ENCODE measurements at regions not wholly inside any gene's neighbourhood (a gene's known extent, or its start where the extent isn't known, plus 50 kb on each side); places are given as distances from the start of the nearest gene placed in this dataset.
A peak's percentile ranks its signal among the peaks of the same experiment; 100 is the strongest.

DNA sequence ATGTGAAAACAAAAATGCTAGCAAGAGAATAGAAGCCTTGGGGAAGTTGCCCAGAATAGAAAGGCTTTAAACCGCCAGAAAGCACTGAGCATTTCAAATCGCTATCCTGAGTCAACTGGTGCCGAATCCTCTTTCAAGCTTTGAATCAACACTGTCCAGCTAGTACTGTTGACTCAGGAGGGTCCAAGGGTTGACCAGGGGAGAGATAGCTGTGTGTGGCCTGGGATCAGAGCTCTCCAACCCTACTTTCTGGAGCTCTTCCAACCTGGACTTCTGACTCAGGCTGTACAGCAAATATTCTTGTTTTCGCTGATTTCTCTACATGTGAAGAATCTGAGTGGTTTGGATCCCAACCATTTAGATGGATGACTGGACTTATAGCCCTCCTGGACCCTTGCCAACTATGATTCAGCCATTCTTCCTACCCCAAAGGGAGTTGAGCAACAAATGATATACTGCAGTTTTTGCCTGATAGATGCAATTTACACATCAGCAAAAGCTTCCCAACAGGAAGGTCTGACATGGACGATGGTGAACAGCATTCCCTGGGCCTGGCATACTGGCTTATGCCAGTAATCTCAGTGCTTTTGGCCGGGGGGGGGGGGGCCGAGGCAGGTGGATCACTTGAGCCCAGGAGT, 154.0 kb upstream of the SDK2 start (continued):
- TF ChIP-seq, protein P1, sequence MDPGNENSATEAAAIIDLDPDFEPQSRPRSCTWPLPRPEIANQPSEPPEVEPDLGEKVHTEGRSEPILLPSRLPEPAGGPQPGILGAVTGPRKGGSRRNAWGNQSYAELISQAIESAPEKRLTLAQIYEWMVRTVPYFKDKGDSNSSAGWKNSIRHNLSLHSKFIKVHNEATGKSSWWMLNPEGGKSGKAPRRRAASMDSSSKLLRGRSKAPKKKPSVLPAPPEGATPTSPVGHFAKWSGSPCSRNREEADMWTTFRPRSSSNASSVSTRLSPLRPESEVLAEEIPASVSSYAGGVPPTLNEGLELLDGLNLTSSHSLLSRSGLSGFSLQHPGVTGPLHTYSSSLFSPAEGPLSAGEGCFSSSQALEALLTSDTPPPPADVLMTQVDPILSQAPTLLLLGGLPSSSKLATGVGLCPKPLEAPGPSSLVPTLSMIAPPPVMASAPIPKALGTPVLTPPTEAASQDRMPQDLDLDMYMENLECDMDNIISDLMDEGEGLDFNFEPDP (CRISPR knock-in tag; conservative IDR thresholded peaks at IDR 0.05): no peak
- TF ChIP-seq USF2 (IDR thresholded peaks at IDR 0.05; ENCODE audit: low read depth, low read length) (no peak), USF2 (CRISPR knock-in tag; IDR thresholded peaks at IDR 0.05; ENCODE audit: borderline replicate concordance) (no peak), KLF9 (CRISPR knock-in tag; IDR thresholded peaks at IDR 0.05; ENCODE audit: low read depth) (no peak), ZNF773 (CRISPR knock-in tag; IDR thresholded peaks at IDR 0.05; ENCODE audit: borderline replicate concordance) (no peak), ZNF143 (CRISPR knock-in tag; IDR thresholded peaks at IDR 0.05) (peak; percentile 50; the same call in 1 of the 2 replicates), PTBP1 (IDR thresholded peaks at IDR 0.05; ENCODE audit: low read depth, low read length, poor library complexity, severe bottlenecking) (no peak), TAF1 (CRISPR knock-in tag; IDR thresholded peaks at IDR 0.05) (0 out of 2 replicates have a peak, but pooled peaks have one; percentile 17), ZNF790 (CRISPR knock-in tag; IDR thresholded peaks at IDR 0.05; ENCODE audit: borderline replicate concordance) (peak; percentile 87; the same call in 1 of the 2 replicates), ZNF317 (CRISPR knock-in tag; IDR thresholded peaks at IDR 0.05) (no peak), ZNF883 (CRISPR knock-in tag; IDR thresholded peaks at IDR 0.05; ENCODE audit: not compliant biosample characterization) (no peak), ONECUT2 (CRISPR knock-in tag; IDR thresholded peaks at IDR 0.05) (0 out of 2 replicates have a peak, but pooled peaks have one; percentile 35)
- TF ChIP-seq, protein P2, sequence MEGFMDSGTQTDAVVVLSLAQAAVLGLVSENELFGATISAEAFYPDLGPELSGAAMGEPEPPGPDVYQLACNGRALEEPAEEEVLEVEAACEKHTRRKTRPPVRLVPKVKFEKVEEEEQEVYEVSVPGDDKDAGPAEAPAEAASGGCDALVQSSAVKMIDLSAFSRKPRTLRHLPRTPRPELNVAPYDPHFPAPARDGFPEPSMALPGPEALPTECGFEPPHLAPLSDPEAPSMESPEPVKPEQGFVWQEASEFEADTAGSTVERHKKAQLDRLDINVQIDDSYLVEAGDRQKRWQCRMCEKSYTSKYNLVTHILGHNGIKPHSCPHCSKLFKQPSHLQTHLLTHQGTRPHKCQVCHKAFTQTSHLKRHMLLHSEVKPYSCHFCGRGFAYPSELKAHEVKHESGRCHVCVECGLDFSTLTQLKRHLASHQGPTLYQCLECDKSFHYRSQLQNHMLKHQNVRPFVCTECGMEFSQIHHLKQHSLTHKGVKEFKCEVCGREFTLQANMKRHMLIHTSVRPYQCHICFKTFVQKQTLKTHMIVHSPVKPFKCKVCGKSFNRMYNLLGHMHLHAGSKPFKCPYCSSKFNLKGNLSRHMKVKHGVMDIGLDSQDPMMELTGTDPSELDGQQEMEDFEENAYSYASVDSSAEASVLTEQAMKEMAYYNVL (CRISPR knock-in tag; IDR thresholded peaks at IDR 0.05; ENCODE audit: borderline replicate concordance): peak; percentile 97
- TF ChIP-seq, protein P3, sequence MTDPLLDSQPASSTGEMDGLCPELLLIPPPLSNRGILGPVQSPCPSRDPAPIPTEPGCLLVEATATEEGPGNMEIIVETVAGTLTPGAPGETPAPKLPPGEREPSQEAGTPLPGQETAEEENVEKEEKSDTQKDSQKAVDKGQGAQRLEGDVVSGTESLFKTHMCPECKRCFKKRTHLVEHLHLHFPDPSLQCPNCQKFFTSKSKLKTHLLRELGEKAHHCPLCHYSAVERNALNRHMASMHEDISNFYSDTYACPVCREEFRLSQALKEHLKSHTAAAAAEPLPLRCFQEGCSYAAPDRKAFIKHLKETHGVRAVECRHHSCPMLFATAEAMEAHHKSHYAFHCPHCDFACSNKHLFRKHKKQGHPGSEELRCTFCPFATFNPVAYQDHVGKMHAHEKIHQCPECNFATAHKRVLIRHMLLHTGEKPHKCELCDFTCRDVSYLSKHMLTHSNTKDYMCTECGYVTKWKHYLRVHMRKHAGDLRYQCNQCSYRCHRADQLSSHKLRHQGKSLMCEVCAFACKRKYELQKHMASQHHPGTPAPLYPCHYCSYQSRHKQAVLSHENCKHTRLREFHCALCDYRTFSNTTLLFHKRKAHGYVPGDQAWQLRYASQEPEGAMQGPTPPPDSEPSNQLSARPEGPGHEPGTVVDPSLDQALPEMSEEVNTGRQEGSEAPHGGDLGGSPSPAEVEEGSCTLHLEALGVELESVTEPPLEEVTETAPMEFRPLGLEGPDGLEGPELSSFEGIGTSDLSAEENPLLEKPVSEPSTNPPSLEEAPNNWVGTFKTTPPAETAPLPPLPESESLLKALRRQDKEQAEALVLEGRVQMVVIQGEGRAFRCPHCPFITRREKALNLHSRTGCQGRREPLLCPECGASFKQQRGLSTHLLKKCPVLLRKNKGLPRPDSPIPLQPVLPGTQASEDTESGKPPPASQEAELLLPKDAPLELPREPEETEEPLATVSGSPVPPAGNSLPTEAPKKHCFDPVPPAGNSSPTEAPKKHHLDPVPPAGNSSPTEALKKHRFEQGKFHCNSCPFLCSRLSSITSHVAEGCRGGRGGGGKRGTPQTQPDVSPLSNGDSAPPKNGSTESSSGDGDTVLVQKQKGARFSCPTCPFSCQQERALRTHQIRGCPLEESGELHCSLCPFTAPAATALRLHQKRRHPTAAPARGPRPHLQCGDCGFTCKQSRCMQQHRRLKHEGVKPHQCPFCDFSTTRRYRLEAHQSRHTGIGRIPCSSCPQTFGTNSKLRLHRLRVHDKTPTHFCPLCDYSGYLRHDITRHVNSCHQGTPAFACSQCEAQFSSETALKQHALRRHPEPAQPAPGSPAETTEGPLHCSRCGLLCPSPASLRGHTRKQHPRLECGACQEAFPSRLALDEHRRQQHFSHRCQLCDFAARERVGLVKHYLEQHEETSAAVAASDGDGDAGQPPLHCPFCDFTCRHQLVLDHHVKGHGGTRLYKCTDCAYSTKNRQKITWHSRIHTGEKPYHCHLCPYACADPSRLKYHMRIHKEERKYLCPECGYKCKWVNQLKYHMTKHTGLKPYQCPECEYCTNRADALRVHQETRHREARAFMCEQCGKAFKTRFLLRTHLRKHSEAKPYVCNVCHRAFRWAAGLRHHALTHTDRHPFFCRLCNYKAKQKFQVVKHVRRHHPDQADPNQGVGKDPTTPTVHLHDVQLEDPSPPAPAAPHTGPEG (CRISPR knock-in tag; IDR thresholded peaks at IDR 0.05): 0 out of 2 replicates have a peak, but pooled peaks have one; percentile 59

All from HepG2 (cell line).